NCI-H2107 treated with DMSO at 0.1 percent for 48 hours (cell line): ENCODE measurements at regions not wholly inside any gene's neighbourhood (a gene's known extent, or its start where the extent isn't known, plus 50 kb on each side); places are given as distances from the start of the nearest gene placed in this dataset.
"Not testable (repeated sequence)": the region's sequence is repeated elsewhere in the genome, so short reads cannot be mapped to it uniquely, and the experiment has no call there.

Experiments
- DNase-seq: peaks from one replicate; lab custom pipeline; 2025; ENCODE audit not compliant: unreplicated experiment; lab: John Stamatoyannopoulos, UW

- DNase-seq: no peak
Observed at GRCh38 chr3:25944329-25944728, 154.4 kb downstream of the OXSM start.

GRCh38 chr3:25945366-25945765 is 155.5 kb downstream of the OXSM start:
- no peak for DNase-seq

- no peak for DNase-seq
Observed at GRCh38 chr3:25945836-25946235, 155.9 kb downstream of the OXSM start.

GRCh38 chr3:25952133-25952532 is 162.2 kb downstream of the OXSM start:
- no peak for DNase-seq

GRCh38 chr3:25957026-25957425 is 167.1 kb downstream of the OXSM start:
- no peak for DNase-seq

GRCh38 chr3:25960776-25961175 is 170.9 kb downstream of the OXSM start:
- DNase-seq: no peak

- DNase-seq: peak; percentile 2
Observed at GRCh38 chr3:25962255-25962654, 172.4 kb downstream of the OXSM start.

GRCh38 chr3:25964141-25964540 is 174.3 kb downstream of the OXSM start:
- no peak for DNase-seq

GRCh38 chr3:25967385-25967784 is 177.5 kb downstream of the OXSM start:
- no peak for DNase-seq

GRCh38 chr3:25971736-25972135 is 181.8 kb downstream of the OXSM start:
- DNase-seq: no peak

- peak; percentile 3 for DNase-seq
Observed at GRCh38 chr3:25973122-25973521, 183.2 kb downstream of the OXSM start.

GRCh38 chr3:25982756-25983155 is 192.9 kb downstream of the OXSM start:
- DNase-seq: no peak

- no peak for DNase-seq
Observed at GRCh38 chr3:25985621-25986020, 195.7 kb downstream of the OXSM start.

GRCh38 chr3:25992606-25993005 is 202.7 kb downstream of the OXSM start:
- no peak for DNase-seq

- DNase-seq: no peak
Observed at GRCh38 chr3:26004172-26004571, 214.3 kb downstream of the OXSM start.

GRCh38 chr3:26011276-26011675 is 221.4 kb downstream of the OXSM start:
- no peak for DNase-seq

- DNase-seq: no peak
Observed at GRCh38 chr3:26012241-26012745, 222.4 kb downstream of the OXSM start.

- DNase-seq: no peak
Observed at GRCh38 chr3:26015752-26016151, 225.9 kb downstream of the OXSM start.

- DNase-seq: no peak
Observed at GRCh38 chr3:26018889-26019288, 229.0 kb downstream of the OXSM start.

GRCh38 chr3:26024206-26024605 is 234.3 kb downstream of the OXSM start:
- not testable (repeated sequence) for DNase-seq

GRCh38 chr3:26029321-26029720 is 239.4 kb downstream of the OXSM start:
- DNase-seq: no peak

GRCh38 chr3:26042126-26042525 is 252.2 kb downstream of the OXSM start:
- not testable (repeated sequence) for DNase-seq

- DNase-seq: no peak
Observed at GRCh38 chr3:26049951-26050350, 260.1 kb downstream of the OXSM start.

GRCh38 chr3:26050776-26051175 is 260.9 kb downstream of the OXSM start:
- DNase-seq: no peak
